Gastroesophageal sphincter (tissue), 4 donors: ENCODE measurements at regions not wholly inside any gene's neighbourhood (a gene's known extent, or its start where the extent isn't known, plus 50 kb on each side); places are given as distances from the start of the nearest gene placed in this dataset.
"Not testable (repeated sequence)": the region's sequence is repeated elsewhere in the genome, so short reads cannot be mapped to it uniquely, and the experiment has no call there.

Experiments used
- ATAC-seq: fragments of 150-250 bp; one replicate; pipeline ENCODE4 v1.9.1; 2016; ENCODE audit warnings: mild to moderate bottlenecking, moderate library complexity
- H3K27ac ChIP-seq, 4 donors: fragments of 200-600 bp; sonication (generic) in 3 of 4; 1 replicate in 3 of 4; 2 replicates in 1 of 4; pipeline ENCODE4 v1.5.1; 2016 to 2019
- H3K27me3 ChIP-seq: fragments of 200-600 bp; sonication (generic); one replicate; pipeline ENCODE4 v1.5.1; 2019
- H3K36me3 ChIP-seq, 2 donors: fragments of 200-600 bp; sonication (generic); one replicate each; pipeline ENCODE4 v1.5.1; 2019; ENCODE audit warnings: control low read depth in 1 of 2
- H3K4me1 ChIP-seq, 3 donors: fragments of 200-600 bp; sonication (generic); 1 replicate in 2 of 3; 2 replicates in 1 of 3; pipeline ENCODE4 v1.5.1; 2016 to 2019; ENCODE audit warnings: control low read depth in 2 of 3
- H3K4me3 ChIP-seq, 2 donors: fragments of 200-600 bp; sonication (generic); one replicate each; pipeline ENCODE4 v1.5.1; 2019; ENCODE audit warnings: mild to moderate bottlenecking in 1 of 2, moderate library complexity in 1 of 2
- H3K9me3 ChIP-seq, 3 donors: fragments of 200-600 bp; sonication (generic); one replicate each; pipeline ENCODE4 v1.5.1; 2017 to 2019; ENCODE audit warnings: control low read depth in 2 of 3
- CTCF ChIP-seq, 4 experiments: fragments of 200-600 bp in 2 of 4; fragments of 450-650 bp in 2 of 4; sonication (generic) in 1 of 4; IDR thresholded peaks; one replicate each; pipeline ENCODE4 v1.5.1; 2017 to 2019; ENCODE audit warnings: antibody characterized with exemption in 4 of 4, mild to moderate bottlenecking in 2 of 4, moderate library complexity in 2 of 4
- EP300 ChIP-seq: sonication (generic); formaldehyde crosslinking; IDR thresholded peaks from one replicate; pipeline ENCODE4 v1.6.1; 2017; ENCODE audit warnings: antibody characterized with exemption, mild to moderate bottlenecking
- POLR2A ChIP-seq, 2 donors: fragments of 450-650 bp; IDR thresholded peaks; one replicate each; pipeline ENCODE4 v1.6.1; 2017; ENCODE audit warnings: antibody characterized with exemption in 2 of 2, mild to moderate bottlenecking in 2 of 2, moderate library complexity in 1 of 2
- POLR2AphosphoS5 ChIP-seq: sonication (generic); formaldehyde crosslinking; IDR thresholded peaks from one replicate; pipeline ENCODE4 v1.6.1; 2017; ENCODE audit warnings: antibody characterized with exemption
- whole genome bisulfite sequencing, 2 donors: methylation state at CpG; one replicate each; pipeline ENCODE4 v1.1.5; 2018; ENCODE audit warnings: low coverage in 1 of 2; 5-methylcytosine and 5-hydroxymethylcytosine counted together

GRCh38 chr4:164648849-164649212 lies 105.1 kb upstream of the SMIM31 start:
- Histone ChIP-seq H3K27ac (no peak overlapping the region), H3K36me3 (no peaks in the 10 kb centered on the region), H3K27me3 (no peaks in the 10 kb centered on the region), H3K4me1 (no peaks in the 10 kb centered on the region), H3K4me3 (no peak overlapping the region), H3K9me3 (no peaks in the 10 kb centered on the region)
- 62 to 66% methylated on average over 4 of the region's 4 CpGs for WGBS, 2 donors
- TF ChIP-seq POLR2AphosphoS5 (no peak), POLR2A (IDR thresholded peaks at IDR 0.05) (no peak), EP300 (no peak), CTCF (IDR thresholded peaks at IDR 0.05) (no peak)
- no peak for ATAC-seq

GRCh38 chr4:164659765-164660164 lies 94.2 kb upstream of the SMIM31 start:
- H3K27me3 ChIP-seq, result no peaks in the 10 kb centered on the region
- H3K9me3 ChIP-seq, result no peaks in the 10 kb centered on the region
- no peak for ATAC-seq
- 64 to 100% methylated on average over 1 of the region's 1 CpG for WGBS, 2 donors
- TF ChIP-seq POLR2AphosphoS5 (no peak), CTCF (IDR thresholded peaks at IDR 0.05) (no peak), POLR2A (IDR thresholded peaks at IDR 0.05) (no peak), EP300 (no peak)
- no peaks in the 10 kb centered on the region for H3K4me1 ChIP-seq
- no peak overlapping the region for H3K4me3 ChIP-seq
- H3K36me3 ChIP-seq, result no peaks in the 10 kb centered on the region
- H3K27ac ChIP-seq, result no peak overlapping the region

- H3K27ac ChIP-seq, ATAC-seq, H3K4me3 ChIP-seq, H3K36me3 ChIP-seq, H3K27me3 ChIP-seq, H3K4me1 ChIP-seq: not testable (repeated sequence)
- 82 to 84% methylated on average over 2 to 7 of the region's 9 CpGs for WGBS, 2 donors
- peaks cover 0 to 13% (median 0%) of the 10 kb centered on the region in 3 donors for H3K9me3 ChIP-seq
These were observed 77.8 kb upstream of the SMIM31 start for GRCh38 chr4:164676152-164676551.

- H3K4me3 ChIP-seq, result no peak overlapping the region
- no peaks in the 10 kb centered on the region for H3K36me3 ChIP-seq
- no peak for TF ChIP-seq POLR2A (IDR thresholded peaks at IDR 0.05)
- no peak for TF ChIP-seq EP300
- TF ChIP-seq POLR2AphosphoS5, result no peak
- TF ChIP-seq CTCF (IDR thresholded peaks at IDR 0.05), result no peak
- no peaks in the 10 kb centered on the region for H3K4me1 ChIP-seq
- no peaks in the 10 kb centered on the region for H3K27me3 ChIP-seq
- no peak for ATAC-seq
- WGBS, 2 donors, result 56 to 68% methylated on average over 2 of the region's 2 CpGs
- no peaks in the 10 kb centered on the region for H3K9me3 ChIP-seq
- no peak overlapping the region for H3K27ac ChIP-seq
These were observed 70.9 kb upstream of the SMIM31 start for GRCh38 chr4:164683040-164683439.

- TF ChIP-seq CTCF (IDR thresholded peaks at IDR 0.05) (no peak), POLR2AphosphoS5 (no peak)
These were observed 58.3 kb upstream of the SMIM31 start for GRCh38 chr4:164695650-164696049.

GRCh38 chr4:164700471-164700870 lies 53.5 kb upstream of the SMIM31 start:
- WGBS, 2 donors, result 73 to 76% methylated on average over 3 to 7 of the region's 10 CpGs
- no peaks in the 10 kb centered on the region for H3K4me1 ChIP-seq
- no peak for ATAC-seq

More at GRCh38 chr4:164695650-164696049, 58.3 kb upstream of the SMIM31 start:
- Histone ChIP-seq H3K36me3 (no peaks in the 10 kb centered on the region), H3K9me3 (no peaks in the 10 kb centered on the region), H3K27ac (no peak overlapping the region), H3K4me3 (no peak overlapping the region), H3K27me3 (no peaks in the 10 kb centered on the region), H3K4me1 (no peaks in the 10 kb centered on the region)
- no peak for ATAC-seq
- WGBS, 2 donors, result 80% methylated on average over 3 of the region's 3 CpGs; no CpG with 5 or more reads in 1 of the 2 donors

More at GRCh38 chr4:164700471-164700870, 53.5 kb upstream of the SMIM31 start:
- TF ChIP-seq EP300 (no peak), POLR2AphosphoS5 (no peak), CTCF (IDR thresholded peaks at IDR 0.05) (no peak), POLR2A (IDR thresholded peaks at IDR 0.05) (no peak)
- H3K4me3 ChIP-seq, result no peak overlapping the region
- no peaks in the 10 kb centered on the region for H3K9me3 ChIP-seq
- no peaks in the 10 kb centered on the region for H3K27me3 ChIP-seq
- H3K27ac ChIP-seq, result no peak overlapping the region
- no peaks in the 10 kb centered on the region for H3K36me3 ChIP-seq
